H1 (cell line): ENCODE measurements at regions not wholly inside any gene's neighbourhood (a gene's known extent, or its start where the extent isn't known, plus 50 kb on each side); places are given as distances from the start of the nearest gene placed in this dataset.
"Not testable (repeated sequence)": the region's sequence is repeated elsewhere in the genome, so short reads cannot be mapped to it uniquely, and the experiment has no call there.

Source experiments
- CTCF ChIA-PET: fragments of 300-600 bp; sonication (Branson Sonifier 250); formaldehyde crosslinking; loops from one replicate; lab custom pipeline; 2021; ENCODE audit not compliant: partially characterized antibody; lab: Charles Lee
- POLR2A ChIA-PET: fragments of 300-600 bp; sonication (Branson Sonifier 250); formaldehyde crosslinking; loops from one replicate; lab custom pipeline; 2021; ENCODE audit warnings: inconsistent platforms; ENCODE audit not compliant: partially characterized antibody; lab: Charles Lee
- DNase-seq, 2 experiments: peaks; one replicate each; pipeline versions ENCODE4 v3.0.0 to v3.0.0-alpha.2; 2010 to 2022; ENCODE audit warnings: low spot score in 2 of 2, low read depth in 1 of 2, mixed read lengths in 1 of 2
- FAIRE-seq: peaks from 2 replicates; lab custom pipeline; 2011; peaks lifted over from hg19 to GRCh38; lab: Jason Lieb, UNC
- H2AFZ ChIP-seq: 2 replicates; pipeline ENCODE4 v1.8.1; 2012; ENCODE audit warnings: low read length, inconsistent platforms
- H2AK5ac ChIP-seq: 2 replicates; pipeline ENCODE4 v1.6.1; 2013; ENCODE audit warnings: low read depth, low read length
- H2BK120ac ChIP-seq: replicated peaks from 2 replicates; pipeline ENCODE3; 2013; ENCODE audit warnings: low read depth, low read length, inconsistent platforms
- H2BK12ac ChIP-seq: 2 replicates; pipeline ENCODE4 v1.6.1; 2013; ENCODE audit warnings: low read depth, low read length
- H2BK15ac ChIP-seq: 2 replicates; pipeline ENCODE4 v1.6.1; 2013; ENCODE audit warnings: low read length
- H2BK20ac ChIP-seq: 2 replicates; pipeline ENCODE4 v1.6.1; 2013; ENCODE audit warnings: low read length
- H2BK5ac ChIP-seq: 2 replicates; pipeline ENCODE4 v1.6.1; 2013; ENCODE audit warnings: low read depth, low read length
- H3K14ac ChIP-seq: 2 replicates; pipeline ENCODE4 v1.6.1; 2013; ENCODE audit warnings: inconsistent platforms; ENCODE audit not compliant: insufficient read length
- H3K18ac ChIP-seq: 2 replicates; pipeline ENCODE4 v1.6.1; 2013; ENCODE audit warnings: low read length; ENCODE audit errors: extremely low read depth
- H3K23ac ChIP-seq: 2 replicates; pipeline ENCODE4 v1.6.1; 2013; ENCODE audit warnings: inconsistent platforms; ENCODE audit not compliant: insufficient read length
- H3K23me2 ChIP-seq: 2 replicates; pipeline ENCODE4 v1.6.1; 2013; ENCODE audit warnings: low read depth, low read length
- H3K27ac ChIP-seq: 2 replicates; pipeline ENCODE4 v1.6.1; 2011; ENCODE audit warnings: low read depth, low read length, inconsistent platforms
- H3K27me3 ChIP-seq, 4 experiments: replicated peaks in 1 of 4; 1 replicate in 1 of 4; 2 replicates in 3 of 4; pipeline versions ENCODE4 v1.6.1 to v1.8.1; 2011 to 2013; ENCODE audit warnings: low read length in 3 of 4, mild to moderate bottlenecking in 3 of 4, inconsistent platforms in 2 of 4, mixed read lengths in 2 of 4, moderate library complexity in 1 of 4; ENCODE audit not compliant: control insufficient read depth in 3 of 4, insufficient read depth in 3 of 4; ENCODE audit errors: extremely low read depth in 1 of 4
- H3K36me3 ChIP-seq, 4 experiments: 2 replicates each; pipeline versions ENCODE4 v1.6.1 to v1.8.1; 2011 to 2013; ENCODE audit warnings: mild to moderate bottlenecking in 4 of 4, low read length in 3 of 4, moderate library complexity in 2 of 4, control low read depth in 1 of 4, inconsistent platforms in 1 of 4; ENCODE audit not compliant: insufficient read depth in 4 of 4, control insufficient read depth in 2 of 4
- H3K4ac ChIP-seq: replicated peaks from 2 replicates; pipeline ENCODE3; 2013; ENCODE audit warnings: low read length, low read depth, mixed read lengths, inconsistent platforms; ENCODE audit not compliant: insufficient read length
- H3K4me1 ChIP-seq, 4 experiments: replicated peaks in 1 of 4; 1 replicate in 1 of 4; 2 replicates in 3 of 4; pipeline versions ENCODE4 v1.6.1 to v1.8.1; 2011 to 2013; ENCODE audit warnings: low read length in 3 of 4, inconsistent platforms in 2 of 4, mixed read lengths in 1 of 4; ENCODE audit not compliant: insufficient read depth in 4 of 4, control insufficient read depth in 3 of 4
- H3K4me2 ChIP-seq, 2 experiments: 2 replicates each; pipeline versions ENCODE4 v1.6.1 to v1.8.1; 2011 to 2013; ENCODE audit warnings: low read depth in 2 of 2, low read length in 2 of 2, control low read depth in 1 of 2, inconsistent platforms in 1 of 2, mild to moderate bottlenecking in 1 of 2; ENCODE audit not compliant: insufficient read depth in 1 of 2
- H3K4me3 ChIP-seq, 4 experiments: fragments of 200-600, 300-600 bp in 1 of 4; sonication (generic), shearing (Covaris generic), sonication (Bioruptor Twin) in 1 of 4; 2 replicates each; pipeline versions ENCODE4 v1.5.1 to v1.8.1; 2011 to 2016; ENCODE audit warnings: low read length in 4 of 4, low read depth in 3 of 4, control low read depth in 2 of 4, inconsistent platforms in 2 of 4, mild to moderate bottlenecking in 2 of 4, mixed read lengths in 1 of 4, moderate library complexity in 1 of 4; ENCODE audit not compliant: insufficient read depth in 2 of 4; ENCODE audit errors: extremely low read depth in 1 of 4
- H3K56ac ChIP-seq: replicated peaks from 2 replicates; pipeline ENCODE3; 2013; ENCODE audit warnings: low read depth, mild to moderate bottlenecking, mixed read lengths, low read length, inconsistent platforms; ENCODE audit not compliant: insufficient read length
- H3K79me1 ChIP-seq: 2 replicates; pipeline ENCODE4 v1.6.1; 2013; ENCODE audit warnings: low read depth, low read length, control low read depth
- H3K79me2 ChIP-seq, 2 experiments: 2 replicates each; pipeline versions ENCODE4 v1.6.1 to v1.8.1; 2012 to 2013; ENCODE audit warnings: low read length in 2 of 2, mild to moderate bottlenecking in 2 of 2, inconsistent platforms in 1 of 2; ENCODE audit not compliant: insufficient read depth in 2 of 2, control insufficient read depth in 1 of 2
- H3K9ac ChIP-seq, 4 experiments: replicated peaks in 1 of 4; 1 replicate in 1 of 4; 2 replicates in 3 of 4; pipeline versions ENCODE4 v1.6.1 to v1.8.1; 2011 to 2013; ENCODE audit warnings: low read depth in 3 of 4, low read length in 3 of 4, control low read depth in 2 of 4, mild to moderate bottlenecking in 2 of 4, moderate library complexity in 2 of 4, inconsistent platforms in 1 of 4; ENCODE audit errors: extremely low read depth in 1 of 4
- H3K9me3 ChIP-seq, 2 experiments: 2 replicates each; pipeline versions ENCODE4 v1.6.1 to v1.8.1; 2012 to 2013; ENCODE audit warnings: mild to moderate bottlenecking in 2 of 2, moderate library complexity in 2 of 2, control low read depth in 1 of 2, inconsistent platforms in 1 of 2, low read depth in 1 of 2, low read length in 1 of 2, mixed read lengths in 1 of 2; ENCODE audit not compliant: insufficient read depth in 2 of 2
- H4K20me1 ChIP-seq, 2 experiments: replicated peaks in 1 of 2; 2 replicates each; pipeline versions ENCODE3 to v1.8.1; 2011 to 2013; ENCODE audit warnings: inconsistent platforms in 2 of 2, low read length in 2 of 2, mild to moderate bottlenecking in 1 of 2; ENCODE audit not compliant: insufficient read depth in 2 of 2, control insufficient read depth in 1 of 2
- H4K5ac ChIP-seq: 2 replicates; pipeline ENCODE4 v1.6.1; 2013; ENCODE audit warnings: low read length, low read depth, mixed read lengths, inconsistent platforms; ENCODE audit not compliant: insufficient read length
- H4K8ac ChIP-seq: 2 replicates; pipeline ENCODE4 v1.8.0; 2013; ENCODE audit warnings: mild to moderate bottlenecking, moderate library complexity, low read length, inconsistent platforms; ENCODE audit not compliant: insufficient read depth; ENCODE audit errors: extremely low read depth
- H4K91ac ChIP-seq: replicated peaks from 2 replicates; pipeline ENCODE3; 2013; ENCODE audit warnings: low read length, mixed read lengths, inconsistent platforms; ENCODE audit not compliant: insufficient read length
- SP4 ChIP-seq: IDR thresholded peaks from 2 replicates; pipeline ENCODE4 v1.6.1; 2012; ENCODE audit warnings: low read length, inconsistent platforms
- TAF7 ChIP-seq: optimal IDR thresholded peaks from 2 replicates; pipeline ENCODE3; 2011; ENCODE audit warnings: low read depth, mild to moderate bottlenecking, inconsistent platforms, low read length, moderate library complexity, borderline replicate concordance
- whole genome bisulfite sequencing, 2 experiments: shearing (Covaris generic) in 1 of 2; methylation state at CpG; one replicate each; pipeline versions ENCODE4 v1.1.6 to v1.1.7; 2013 to 2015; ENCODE audit warnings: low lambda C conversion rate in 2 of 2, mixed read lengths in 2 of 2, inconsistent platforms in 1 of 2, low coverage in 1 of 2, missing lambda C conversion rate in 1 of 2; ENCODE audit not compliant: insufficient replicate concordance in 2 of 2, insufficient coverage in 1 of 2, insufficient read length in 1 of 2; ENCODE audit errors: extremely low coverage in 1 of 2, missing lambda C conversion rate in 1 of 2; 5-methylcytosine and 5-hydroxymethylcytosine counted together

- Histone ChIP-seq H3K9me3 (peaks cover 55 to 97% of the 10 kb centered on the region in 2 experiments), H3K36me3 (no peaks in the 10 kb centered on the region)
These were observed 191.2 kb downstream of the ANKRD30B start for GRCh38 chr18:14939141-14939540.

GRCh38 chr18:14940106-14940505 is 192.1 kb downstream of the ANKRD30B start:
- FAIRE-seq, H4K20me1 ChIP-seq, H4K91ac ChIP-seq, POLR2A ChIA-PET, H3K18ac ChIP-seq, H3K79me1 ChIP-seq, H2AFZ ChIP-seq, H3K4me2 ChIP-seq, H3K4ac ChIP-seq, H2BK12ac ChIP-seq, H3K23me2 ChIP-seq, H3K56ac ChIP-seq, H2BK15ac ChIP-seq, H2BK120ac ChIP-seq, CTCF ChIA-PET, H3K14ac ChIP-seq, H2AK5ac ChIP-seq, H2BK5ac ChIP-seq, H3K27ac ChIP-seq, H2BK20ac ChIP-seq, H3K36me3 ChIP-seq, DNase-seq, H3K9ac ChIP-seq, H4K8ac ChIP-seq, H4K5ac ChIP-seq, H3K79me2 ChIP-seq, H3K23ac ChIP-seq, H3K4me1 ChIP-seq, H3K27me3 ChIP-seq, H3K4me3 ChIP-seq: not testable (repeated sequence)
- WGBS, 2 experiments = 90% methylated on average over 6 of the region's 6 CpGs; no CpG with 5 or more reads in 1 of the 2 experiments
- peaks cover 49 to 97% of the 10 kb centered on the region in 2 experiments for H3K9me3 ChIP-seq

More at GRCh38 chr18:14939141-14939540, 191.2 kb downstream of the ANKRD30B start:
- no peak overlapping the region for H2BK20ac ChIP-seq
- H3K56ac ChIP-seq = no peak overlapping the region
- H3K4me3 ChIP-seq = no peak overlapping the region
- no peak overlapping the region for H2BK120ac ChIP-seq
- no peak overlapping the region for H2BK12ac ChIP-seq
- FAIRE-seq (no peak), DNase-seq (no peak)
- no peaks in the 10 kb centered on the region for H3K27me3 ChIP-seq
- no peak overlapping the region for H3K27ac ChIP-seq
- H2BK5ac ChIP-seq = no peak overlapping the region
- H3K4ac ChIP-seq = no peak overlapping the region
- no peak overlapping the region for H2AK5ac ChIP-seq
- H2BK15ac ChIP-seq = no peak overlapping the region
- POLR2A ChIA-PET = no interaction called here
- no peak overlapping the region for H3K23ac ChIP-seq
- H3K79me1 ChIP-seq = no peaks in the 10 kb centered on the region
- no peaks in the 10 kb centered on the region for H3K79me2 ChIP-seq
- no peak overlapping the region for H4K8ac ChIP-seq
- H4K5ac ChIP-seq = no peak overlapping the region
- CTCF ChIA-PET = no interaction called here
- H4K91ac ChIP-seq = no peak overlapping the region
- no peaks in the 10 kb centered on the region for H4K20me1 ChIP-seq
- no peak overlapping the region for H2AFZ ChIP-seq
- no peak overlapping the region for H3K4me2 ChIP-seq
- H3K14ac ChIP-seq = no peak overlapping the region
- no peaks in the 10 kb centered on the region for H3K23me2 ChIP-seq
- H3K9ac ChIP-seq = no peak overlapping the region
- H3K18ac ChIP-seq = no peak overlapping the region
- TF ChIP-seq TAF7 (no peak), SP4 (no peak)
- H3K4me1 ChIP-seq = no peaks in the 10 kb centered on the region
